Panc1 (cell line): ENCODE measurements at regions not wholly inside any gene's neighbourhood (a gene's known extent, or its start where the extent isn't known, plus 50 kb on each side); places are given as distances from the start of the nearest gene placed in this dataset.

Experiments
- SIN3A ChIP-seq: IDR thresholded peaks from 2 replicates; pipeline ENCODE4 v1.6.1; 2012; ENCODE audit warnings: low read depth, mild to moderate bottlenecking, low read length, moderate library complexity, borderline replicate concordance; ENCODE audit not compliant: insufficient read depth
- TF ChIP-seq, protein P1 (sequence below): fragments of 450-650 bp; IDR thresholded peaks from 2 replicates; pipeline ENCODE4 v1.5.1; 2017; ENCODE audit warnings: mild to moderate bottlenecking

DNA sequence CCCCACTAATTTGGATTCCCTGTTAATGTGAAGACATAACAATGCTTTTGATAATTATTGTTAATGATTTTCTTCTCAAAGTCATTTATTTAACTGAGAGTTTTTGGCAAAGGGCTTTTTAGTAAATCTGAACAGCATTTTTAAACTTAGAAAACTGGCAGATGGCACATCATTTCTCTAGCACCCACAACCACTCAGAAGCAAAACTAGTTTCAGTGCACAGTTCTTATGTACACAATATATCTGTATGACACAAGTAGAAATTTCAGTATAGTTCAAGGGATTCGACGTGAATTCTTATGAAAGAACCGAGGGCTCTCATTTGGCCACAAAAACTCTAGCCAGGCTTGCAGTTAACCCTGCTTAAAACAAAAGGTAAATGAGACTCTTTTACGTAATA lies 231.4 kb upstream of the CDH9 start:
- TF ChIP-seq, protein P1, sequence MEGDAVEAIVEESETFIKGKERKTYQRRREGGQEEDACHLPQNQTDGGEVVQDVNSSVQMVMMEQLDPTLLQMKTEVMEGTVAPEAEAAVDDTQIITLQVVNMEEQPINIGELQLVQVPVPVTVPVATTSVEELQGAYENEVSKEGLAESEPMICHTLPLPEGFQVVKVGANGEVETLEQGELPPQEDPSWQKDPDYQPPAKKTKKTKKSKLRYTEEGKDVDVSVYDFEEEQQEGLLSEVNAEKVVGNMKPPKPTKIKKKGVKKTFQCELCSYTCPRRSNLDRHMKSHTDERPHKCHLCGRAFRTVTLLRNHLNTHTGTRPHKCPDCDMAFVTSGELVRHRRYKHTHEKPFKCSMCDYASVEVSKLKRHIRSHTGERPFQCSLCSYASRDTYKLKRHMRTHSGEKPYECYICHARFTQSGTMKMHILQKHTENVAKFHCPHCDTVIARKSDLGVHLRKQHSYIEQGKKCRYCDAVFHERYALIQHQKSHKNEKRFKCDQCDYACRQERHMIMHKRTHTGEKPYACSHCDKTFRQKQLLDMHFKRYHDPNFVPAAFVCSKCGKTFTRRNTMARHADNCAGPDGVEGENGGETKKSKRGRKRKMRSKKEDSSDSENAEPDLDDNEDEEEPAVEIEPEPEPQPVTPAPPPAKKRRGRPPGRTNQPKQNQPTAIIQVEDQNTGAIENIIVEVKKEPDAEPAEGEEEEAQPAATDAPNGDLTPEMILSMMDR, result no peak
- TF ChIP-seq SIN3A, result no peak
